PC-9 (cell line): ENCODE measurements at regions not wholly inside any gene's neighbourhood (a gene's known extent, or its start where the extent isn't known, plus 50 kb on each side); places are given as distances from the start of the nearest gene placed in this dataset.

ENCODE experiments used
- BruUV-seq: library from RNA; stranded (reverse); fragments of 400-500 nt; replicated peaks from 2 replicates; lab custom pipeline; 2021; lab: Mats Ljungman, UMichigan
- CTCF ChIA-PET: fragments of 300-600 bp; sonication (Branson Sonifier 250); formaldehyde crosslinking; loops from one replicate; lab custom pipeline; 2022; ENCODE audit warnings: antibody characterized with exemption; lab: Charles Lee
- POLR2A ChIA-PET: fragments of 300-600 bp; sonication (Branson Sonifier 250); formaldehyde crosslinking; loops from one replicate; lab custom pipeline; 2022; ENCODE audit warnings: antibody characterized with exemption; ENCODE audit not compliant: unreplicated experiment; lab: Charles Lee
- DNase-seq, 2 experiments: peaks; one replicate each; pipeline versions ENCODE4 v3.0.0 to v3.0.0-alpha.2; 2015 to 2022; ENCODE audit warnings: mixed read lengths in 1 of 2
- H2AFZ ChIP-seq: fragments of 200-600 bp; sonication (generic); 2 replicates; pipeline ENCODE4 v1.8.1; 2017; ENCODE audit warnings: antibody characterized with exemption
- H3F3A ChIP-seq: fragments of 200-600 bp; sonication (generic); 2 replicates; pipeline ENCODE4 v1.8.1; 2017; ENCODE audit warnings: antibody characterized with exemption, mild to moderate bottlenecking, low read depth; ENCODE audit not compliant: insufficient read depth
- H3K27ac ChIP-seq: fragments of 200-600 bp; sonication (generic); 2 replicates; pipeline ENCODE4 v1.6.1; 2016; ENCODE audit warnings: mixed run types
- H3K27me3 ChIP-seq: fragments of 200-600 bp; sonication (generic); 2 replicates; pipeline ENCODE4 v1.6.1; 2016; ENCODE audit warnings: low read depth, mixed run types; ENCODE audit not compliant: insufficient read depth
- H3K36me3 ChIP-seq: fragments of 200-600 bp; sonication (generic); 2 replicates; pipeline ENCODE4 v1.6.1; 2016; ENCODE audit warnings: low read depth, mixed run types
- H3K4me1 ChIP-seq: fragments of 200-600 bp; sonication (generic); replicated peaks from 2 replicates; pipeline ENCODE4 v1.6.1; 2016; ENCODE audit warnings: mixed run types; ENCODE audit not compliant: insufficient read depth
- H3K4me2 ChIP-seq: fragments of 200-600 bp; sonication (generic); 2 replicates; pipeline ENCODE4 v1.6.1; 2017; ENCODE audit warnings: mixed run types
- H3K4me3 ChIP-seq: fragments of 200-600 bp; sonication (generic); 2 replicates; pipeline ENCODE4 v1.6.1; 2016; ENCODE audit warnings: mixed run types
- H3K79me2 ChIP-seq: fragments of 200-600 bp; sonication (generic); 2 replicates; pipeline ENCODE4 v1.6.1; 2017; ENCODE audit warnings: low read depth, mixed run types
- H3K9me2 ChIP-seq: fragments of 200-600 bp; sonication (generic); 2 replicates; pipeline ENCODE4 v1.8.1; 2017; ENCODE audit warnings: mild to moderate bottlenecking; ENCODE audit not compliant: insufficient read depth
- H3K9me3 ChIP-seq: fragments of 200-600 bp; sonication (generic); 2 replicates; pipeline ENCODE4 v1.8.1; 2016; ENCODE audit warnings: low read depth; ENCODE audit not compliant: insufficient read depth
- H4K20me1 ChIP-seq: fragments of 200-600 bp; sonication (generic); 2 replicates; pipeline ENCODE4 v1.8.1; 2017; ENCODE audit not compliant: insufficient read depth
- CTCF ChIP-seq: fragments of 200-600 bp; sonication (generic); conservative IDR thresholded peaks from 2 replicates; pipeline ENCODE4 v1.6.1; 2017; ENCODE audit warnings: mixed run types, antibody characterized with exemption, mild to moderate bottlenecking, moderate library complexity
- EZH2 ChIP-seq: fragments of 200-600 bp; sonication (generic); IDR thresholded peaks from 2 replicates; pipeline ENCODE4 v1.8.0; 2017; ENCODE audit warnings: antibody characterized with exemption, low read depth
- intact Hi-C: fragments of 100-400 bp; cut with micrococcal nuclease; formaldehyde crosslinking; loops from one replicate; pipeline ENCODE4 v1.10.0; 2022; ENCODE audit not compliant: unreplicated experiment

DNA sequence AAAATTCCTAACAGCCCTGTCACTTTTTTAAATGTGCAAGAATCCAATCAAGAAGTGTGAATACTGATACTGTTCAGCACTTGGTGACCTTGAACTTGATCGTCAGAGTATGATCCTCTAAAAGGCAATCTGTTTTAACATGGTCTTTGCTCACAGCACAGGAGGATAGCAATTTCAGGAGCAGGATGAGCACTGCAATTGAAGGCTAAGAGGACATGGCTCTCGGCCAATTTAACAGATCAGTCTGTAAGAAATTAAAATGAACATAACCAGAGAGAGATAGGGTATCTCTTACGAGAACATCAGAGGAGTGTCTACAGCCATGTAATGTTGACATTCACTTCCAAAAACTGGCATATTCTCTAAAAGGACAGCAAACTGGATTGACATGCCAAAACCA, 243.1 kb downstream of the LTN1 start:
- no peaks in the 10 kb centered on the region for H4K20me1 ChIP-seq
- CTCF ChIA-PET: interaction anchor here (0.6 kb wide), 1 partner anchor 990 kb away, joined by 3 read pairs; no protein-coding TSS in a partner anchor
- no peak for DNase-seq

DNA sequence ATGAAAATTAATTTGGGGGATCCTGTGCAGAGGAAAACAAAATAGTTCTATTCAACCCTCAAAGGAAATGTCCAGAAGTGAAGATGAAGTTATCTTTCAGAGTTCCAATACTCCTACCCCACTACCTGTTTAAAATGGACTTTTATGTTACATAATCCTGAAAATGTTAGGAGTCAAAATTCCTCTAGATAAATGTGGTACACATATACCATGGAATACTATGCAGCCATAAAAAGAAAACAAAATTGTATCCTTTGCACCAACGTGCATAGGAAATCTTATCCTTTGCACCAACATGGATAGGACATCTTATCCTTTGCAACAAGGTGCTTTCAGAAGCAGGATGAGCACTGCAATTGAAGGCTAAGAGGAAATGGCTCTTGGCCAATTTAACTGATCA, 245.2 kb downstream of the LTN1 start:
- H3F3A ChIP-seq: no peaks in the 10 kb centered on the region
- H4K20me1 ChIP-seq: no peaks in the 10 kb centered on the region
- POLR2A ChIA-PET: no interaction called here
- H3K27me3 ChIP-seq: no peaks in the 10 kb centered on the region
- H3K4me1 ChIP-seq: no peaks in the 10 kb centered on the region
- CTCF ChIA-PET: no interaction called here
- no peak overlapping the region for H3K4me3 ChIP-seq
- no TSS peak for BruUV-seq
- H3K9me3 ChIP-seq: no peaks in the 10 kb centered on the region
- H3K79me2 ChIP-seq: no peaks in the 10 kb centered on the region
- no peak overlapping the region for H3K4me2 ChIP-seq
- no peak for DNase-seq
- H3K27ac ChIP-seq: no peak overlapping the region
- no peaks in the 10 kb centered on the region for H3K36me3 ChIP-seq
- intact Hi-C loops: loop anchor here (5.0 to 10.0 kb wide), 3 partner anchors 113 to 695 kb away; no protein-coding TSS in a partner anchor
- H2AFZ ChIP-seq: no peak overlapping the region
- no peak for TF ChIP-seq EZH2
- no peak for TF ChIP-seq CTCF
- no peaks in the 10 kb centered on the region for H3K9me2 ChIP-seq

More for the DNA sequence above, 243.1 kb downstream of the LTN1 start:
- intact Hi-C loops: loop anchor here (5.0 to 10.0 kb wide), 3 partner anchors 115 to 697 kb away; no protein-coding TSS in a partner anchor
- no peaks in the 10 kb centered on the region for H3K27me3 ChIP-seq
- H3K36me3 ChIP-seq: no peaks in the 10 kb centered on the region
- POLR2A ChIA-PET: no interaction called here
- no peaks in the 10 kb centered on the region for H3K9me3 ChIP-seq
- H3F3A ChIP-seq: no peaks in the 10 kb centered on the region
- no peak overlapping the region for H2AFZ ChIP-seq
- no peak overlapping the region for H3K4me3 ChIP-seq
- no TSS peak for BruUV-seq
- no peak for TF ChIP-seq CTCF
- no peak for TF ChIP-seq EZH2
- no peaks in the 10 kb centered on the region for H3K79me2 ChIP-seq
- H3K4me1 ChIP-seq: no peaks in the 10 kb centered on the region
- H3K27ac ChIP-seq: no peak overlapping the region
- H3K9me2 ChIP-seq: no peaks in the 10 kb centered on the region
- no peak overlapping the region for H3K4me2 ChIP-seq

DNA sequence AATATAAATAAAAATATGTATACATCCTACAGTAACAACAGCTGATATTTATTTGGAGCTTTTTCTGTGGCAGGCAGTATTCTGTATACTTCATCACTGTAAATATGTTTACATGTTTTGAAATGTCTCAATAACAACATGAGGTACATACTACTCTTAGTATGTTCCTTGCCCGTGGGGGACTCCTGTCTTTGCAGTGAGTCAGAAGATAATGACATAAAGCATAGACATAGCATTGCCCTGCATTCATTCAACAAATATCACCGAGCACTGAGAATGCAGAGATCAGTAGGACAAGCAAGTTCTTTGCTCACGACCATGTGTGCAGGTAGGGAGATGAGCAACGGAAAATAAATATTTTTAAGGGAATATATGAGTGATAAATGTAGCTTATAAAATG, 246.5 kb downstream of the LTN1 start:
- POLR2A ChIA-PET: no interaction called here
- H3K4me3 ChIP-seq: no peak overlapping the region
- intact Hi-C loops: loop anchor here (5.0 to 10.0 kb wide), 3 partner anchors 111 to 694 kb away; no protein-coding TSS in a partner anchor
- no peak overlapping the region for H3K4me2 ChIP-seq
- CTCF ChIA-PET: interaction anchor here (0.6 to 1.6 kb wide), 6 partner anchors 18 to 1432 kb away, joined by 3 to 5 read pairs (median 3); no protein-coding TSS in a partner anchor
- H2AFZ ChIP-seq: no peak overlapping the region
- no peaks in the 10 kb centered on the region for H3K27me3 ChIP-seq
- DNase-seq: no peak
- H3F3A ChIP-seq: no peaks in the 10 kb centered on the region
- no peaks in the 10 kb centered on the region for H4K20me1 ChIP-seq
- no peaks in the 10 kb centered on the region for H3K79me2 ChIP-seq
- no peaks in the 10 kb centered on the region for H3K9me3 ChIP-seq
- BruUV-seq: no TSS peak
- H3K27ac ChIP-seq: no peak overlapping the region
- no peaks in the 10 kb centered on the region for H3K36me3 ChIP-seq
- no peaks in the 10 kb centered on the region for H3K9me2 ChIP-seq
- no peak for TF ChIP-seq EZH2
- TF ChIP-seq CTCF: no peak
- no peaks in the 10 kb centered on the region for H3K4me1 ChIP-seq
